DMS153 treated with DMSO at 0.1 percent for 48 hours (cell line): ENCODE measurements at regions not wholly inside any gene's neighbourhood (a gene's known extent, or its start where the extent isn't known, plus 50 kb on each side); places are given as distances from the start of the nearest gene placed in this dataset.

Experiments used
- DNase-seq: peaks from one replicate; lab custom pipeline; 2025; ENCODE audit not compliant: unreplicated experiment; lab: John Stamatoyannopoulos, UW

DNA sequence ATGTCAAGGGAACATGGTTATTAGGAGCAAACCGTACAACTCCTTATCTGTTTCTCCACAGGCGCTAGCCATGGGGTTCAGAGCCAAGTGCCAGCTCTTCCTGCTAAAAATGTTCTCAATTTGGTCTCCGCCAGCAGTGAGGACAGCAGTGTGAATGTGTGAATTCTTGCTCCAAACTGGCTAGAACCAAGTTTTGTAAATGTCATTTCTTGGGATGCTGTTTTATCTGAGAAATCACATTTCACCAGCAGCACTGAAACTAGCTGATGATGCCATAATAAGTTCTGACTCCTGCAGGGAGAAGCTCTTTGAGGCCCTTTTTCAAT lies 140.6 kb upstream of the LGALSL start:
- DNase-seq: no peak

DNA sequence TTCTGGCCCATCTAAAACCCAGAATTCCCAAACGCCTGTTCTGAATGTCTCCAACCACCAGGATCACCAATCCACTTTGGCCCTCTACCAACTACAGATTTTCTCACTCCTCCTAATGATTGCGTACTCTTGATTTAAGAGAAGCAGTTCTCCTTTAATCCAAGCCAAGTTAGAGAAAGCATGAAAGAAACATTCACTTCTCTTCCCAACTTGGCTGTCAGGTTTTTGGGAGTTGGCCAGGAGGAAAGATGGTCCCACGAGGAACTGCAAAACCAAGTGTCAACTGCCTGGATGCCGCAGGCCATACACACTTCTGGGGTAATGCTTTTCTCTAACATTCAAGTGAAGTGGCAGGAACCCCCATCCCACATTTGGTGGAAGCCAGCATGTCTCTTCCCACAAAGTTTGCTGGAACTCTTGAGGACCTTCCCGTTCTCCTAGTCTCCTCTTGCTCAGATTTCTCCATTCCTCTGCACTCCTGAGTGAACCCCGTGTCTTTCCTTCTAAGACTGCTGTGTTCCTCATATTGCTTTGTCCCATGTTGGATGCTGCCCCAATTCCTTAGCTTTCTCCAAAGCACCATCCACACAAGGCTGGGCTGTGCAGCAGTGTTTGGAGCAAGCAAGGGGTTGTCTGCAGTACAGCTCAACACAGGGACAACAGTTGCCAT lies 138.5 kb upstream of the LGALSL start:
- no peak for DNase-seq

DNA sequence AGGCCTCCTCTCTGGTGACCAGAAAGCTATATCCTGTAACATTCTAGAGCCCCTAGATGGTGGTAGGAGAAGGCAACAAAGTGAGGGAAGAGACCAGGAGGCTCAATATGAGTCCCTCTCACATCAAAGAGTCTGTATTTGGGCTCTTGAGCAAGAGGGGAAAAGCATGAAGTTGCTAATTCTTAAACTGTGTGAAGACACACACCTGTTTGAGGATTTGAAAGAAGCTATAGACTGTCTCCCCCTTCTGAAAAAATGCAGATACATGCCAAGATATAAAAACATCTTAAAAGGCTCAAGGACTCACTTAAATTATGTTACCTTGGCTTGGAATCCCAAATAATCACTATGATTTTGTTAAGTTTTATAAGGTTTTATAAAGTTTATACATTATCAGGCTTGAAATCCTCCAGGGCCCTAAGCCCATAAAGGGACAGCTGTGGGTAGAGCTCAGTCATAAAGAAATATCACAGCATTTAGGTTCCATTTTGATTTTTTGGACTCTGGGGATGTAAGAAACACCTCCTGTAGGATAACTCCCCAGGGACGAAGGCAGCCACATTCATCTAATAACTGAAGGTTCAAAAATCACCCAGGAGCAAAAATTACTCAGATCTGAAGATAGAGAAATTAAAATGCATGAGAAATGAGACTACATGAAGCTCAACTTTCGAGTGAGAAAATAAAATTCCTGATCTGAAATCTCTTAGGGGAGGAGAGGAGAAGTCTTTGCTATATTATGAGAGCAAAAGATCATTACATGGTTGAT lies 136.1 kb upstream of the LGALSL start:
- DNase-seq: no peak

DNA sequence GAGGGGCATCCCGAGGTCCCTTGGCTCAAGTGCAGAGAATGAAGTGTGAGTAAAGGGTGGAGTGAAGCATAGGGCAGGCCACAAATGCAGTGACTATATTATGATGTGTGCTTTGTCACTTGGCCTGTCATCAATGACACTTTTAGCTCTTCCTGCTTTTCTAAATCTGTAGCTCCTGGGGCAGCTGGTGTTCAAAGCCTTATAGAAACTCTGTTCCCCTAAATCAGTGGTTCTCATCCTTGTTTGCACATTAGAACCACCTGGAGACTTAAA lies 135.6 kb upstream of the LGALSL start:
- DNase-seq: no peak

DNA sequence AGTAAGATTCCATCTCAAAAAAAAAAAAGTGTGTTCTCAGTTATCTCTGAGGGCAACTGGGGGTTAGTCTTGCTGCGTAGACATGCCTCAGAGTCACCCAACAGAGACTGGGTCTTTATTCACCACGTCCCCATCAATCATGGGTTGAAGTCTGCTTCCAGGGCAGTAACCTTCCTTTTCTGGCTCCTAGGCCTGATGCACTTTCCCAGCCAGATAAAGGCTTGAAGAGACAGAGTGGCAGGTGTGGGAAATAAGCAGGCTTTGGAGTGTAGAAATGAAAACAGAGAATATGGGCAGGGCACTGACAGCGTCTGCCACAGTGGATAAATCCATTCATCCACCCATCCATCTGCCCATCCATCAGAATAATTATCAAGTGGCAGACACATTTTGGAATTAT lies 134.1 kb upstream of the LGALSL start:
- no peak for DNase-seq

DNA sequence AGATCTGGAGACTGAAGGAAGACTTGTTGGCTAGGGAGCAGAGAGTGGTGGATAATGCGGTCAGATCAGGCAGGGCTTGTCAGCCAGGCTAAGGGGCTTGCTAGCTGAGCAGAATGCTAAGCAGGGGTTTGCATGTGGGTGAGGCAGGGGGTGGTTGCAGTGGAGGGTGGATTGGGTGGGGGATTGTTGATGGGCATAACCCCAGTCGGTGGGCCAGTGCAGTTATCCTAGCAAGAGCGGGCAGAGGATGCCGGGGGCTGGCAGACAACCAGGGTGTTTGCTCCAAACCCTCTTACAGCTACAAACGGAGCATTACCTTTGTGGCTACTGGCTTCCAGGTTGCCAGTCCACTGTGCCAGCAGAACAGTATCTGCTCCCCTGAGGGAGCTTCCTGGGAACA lies 131.5 kb upstream of the LGALSL start:
- no peak for DNase-seq

DNA sequence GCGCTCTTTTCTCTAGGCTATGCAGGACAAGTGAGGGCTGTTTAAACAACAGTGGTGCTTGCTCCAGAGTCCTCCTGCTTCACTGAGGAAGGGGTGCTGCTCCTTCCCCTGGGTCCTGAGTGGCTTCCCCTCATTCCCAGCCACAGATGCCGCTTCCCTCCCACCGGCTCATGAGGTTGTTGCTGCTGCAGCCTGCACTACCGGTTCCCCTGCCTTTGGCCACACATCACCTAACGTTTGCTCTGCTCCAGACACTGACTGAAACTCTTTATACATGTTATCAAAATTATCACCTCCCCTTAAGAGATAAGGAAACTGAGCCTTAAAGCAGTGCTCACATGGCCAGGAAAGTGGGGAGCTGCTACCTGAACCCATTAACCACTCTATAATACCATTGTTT lies 130.8 kb upstream of the LGALSL start:
- DNase-seq: no peak

DNA sequence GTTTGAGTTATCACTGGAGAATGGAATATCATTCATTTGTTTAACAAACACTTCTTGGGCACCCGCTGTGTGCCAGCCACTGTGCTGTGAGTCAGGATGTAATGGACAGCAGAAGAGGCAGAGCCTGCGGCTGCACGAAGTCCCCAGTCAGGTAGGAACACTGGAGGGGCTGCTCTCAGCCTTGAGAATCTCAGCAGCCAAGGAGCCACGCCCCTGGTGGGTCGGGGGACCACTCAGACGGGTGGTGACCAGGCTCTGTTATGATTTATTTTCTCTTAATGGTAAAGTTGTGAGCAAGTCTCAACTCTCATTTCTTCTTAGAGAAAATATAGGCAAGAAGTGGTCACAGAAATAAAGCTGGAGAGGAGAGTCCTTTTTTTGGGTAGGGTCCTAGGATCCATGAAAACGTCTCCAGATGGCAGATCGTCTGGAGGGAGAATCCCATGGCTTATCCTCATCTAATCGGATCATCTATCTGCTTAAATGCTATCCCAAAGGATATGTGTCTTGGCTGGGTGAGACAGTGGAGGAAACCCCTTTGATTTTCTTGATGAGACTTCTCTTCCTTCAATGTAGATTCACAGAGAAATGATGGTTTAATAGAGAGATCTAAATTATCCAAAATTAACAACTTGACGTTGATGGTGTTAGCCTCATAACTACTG lies 129.1 kb upstream of the LGALSL start:
- no peak for DNase-seq

DNA sequence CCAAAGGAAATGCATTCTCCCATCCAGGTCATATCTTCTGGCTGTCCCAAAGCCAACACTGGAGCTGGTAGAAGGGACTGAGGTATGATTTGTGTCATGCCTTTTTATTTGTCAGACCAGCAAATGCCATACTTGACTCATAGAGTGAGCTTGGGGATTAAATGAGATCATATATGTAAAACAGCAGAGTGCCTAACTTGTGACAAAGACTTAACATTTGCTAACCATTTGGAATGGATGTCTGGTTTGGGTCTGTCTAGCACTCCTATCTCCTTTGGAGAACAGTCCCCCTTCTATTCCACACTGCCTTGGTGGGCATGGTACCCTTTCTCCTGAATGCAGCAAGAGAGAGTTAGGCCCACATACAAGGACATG lies 128.5 kb upstream of the LGALSL start:
- no peak for DNase-seq

DNA sequence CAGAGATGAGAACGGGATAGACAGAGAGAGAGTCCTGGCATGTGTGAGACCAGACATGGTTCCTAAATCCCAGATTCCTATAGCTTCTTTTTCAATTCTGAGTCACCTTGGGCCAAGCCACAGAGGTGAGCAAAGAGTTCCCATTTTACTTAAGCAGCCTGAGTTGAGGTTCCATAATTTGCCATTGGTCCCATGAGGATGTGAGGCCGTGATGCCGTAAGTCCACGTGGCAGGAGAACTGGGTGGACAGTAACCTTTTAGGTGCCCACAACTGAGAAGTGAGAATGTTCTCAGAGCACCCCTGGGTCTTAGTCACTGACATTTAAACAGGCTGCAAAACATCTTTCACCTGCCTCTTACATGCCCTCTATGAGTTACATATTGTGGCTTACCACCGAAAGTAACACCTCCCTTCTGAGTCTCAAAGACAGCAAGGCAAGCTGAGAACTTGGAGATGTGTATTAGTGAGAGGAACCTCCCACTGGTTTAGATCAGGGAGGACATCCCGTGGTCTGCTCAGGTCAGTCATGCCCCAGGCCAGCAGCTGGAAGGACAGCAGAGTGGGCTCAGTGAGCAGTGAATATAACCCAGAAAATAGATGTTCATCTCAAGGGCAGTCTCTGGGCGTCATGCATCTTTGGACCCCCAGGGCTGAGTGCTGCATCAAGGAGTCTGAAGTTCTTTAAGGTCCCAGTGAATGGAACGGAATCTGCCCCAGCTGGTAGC lies 127.9 kb upstream of the LGALSL start:
- no peak for DNase-seq

DNA sequence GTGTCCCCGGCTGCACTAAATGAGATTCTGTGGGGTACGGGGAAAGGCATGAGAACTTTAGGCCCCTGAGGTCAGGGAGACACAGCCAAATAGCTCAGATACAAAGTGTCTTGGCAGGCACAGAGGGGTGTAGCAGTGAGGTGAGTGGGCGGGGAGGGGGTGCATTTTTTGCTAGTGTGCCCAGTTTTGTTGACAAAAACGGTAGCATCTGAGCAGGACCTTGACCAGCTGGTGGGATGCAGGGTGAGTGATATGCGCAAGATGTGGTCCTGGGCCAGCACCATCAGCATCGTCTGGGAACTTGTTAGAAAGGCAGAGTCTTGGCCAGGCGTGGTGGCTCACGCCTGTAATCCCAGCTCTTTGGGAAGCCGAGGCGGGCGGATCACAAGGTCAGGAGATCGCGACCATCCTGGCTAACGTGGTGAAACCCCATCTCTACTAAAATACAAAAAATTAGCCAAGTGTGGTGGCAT lies 127.3 kb upstream of the LGALSL start:
- no peak for DNase-seq

DNA sequence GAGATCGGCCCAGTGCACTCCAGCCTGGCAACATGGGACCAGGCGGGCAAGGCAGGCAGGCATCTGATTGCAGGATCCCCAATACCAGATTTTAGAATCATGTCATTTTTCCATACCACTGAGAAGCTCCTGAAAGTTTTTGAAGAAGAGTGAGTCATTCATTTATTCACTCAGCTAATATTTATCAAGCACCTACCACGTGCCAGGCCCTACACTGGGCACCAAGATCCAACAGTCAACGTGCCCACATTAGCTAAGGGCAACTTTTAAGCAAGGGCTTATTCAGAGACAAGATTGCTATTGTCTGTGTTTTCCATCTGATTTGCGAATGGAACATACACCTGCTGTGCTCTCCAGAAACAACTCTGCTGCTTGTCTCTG lies 126.8 kb upstream of the LGALSL start:
- no peak for DNase-seq

DNA sequence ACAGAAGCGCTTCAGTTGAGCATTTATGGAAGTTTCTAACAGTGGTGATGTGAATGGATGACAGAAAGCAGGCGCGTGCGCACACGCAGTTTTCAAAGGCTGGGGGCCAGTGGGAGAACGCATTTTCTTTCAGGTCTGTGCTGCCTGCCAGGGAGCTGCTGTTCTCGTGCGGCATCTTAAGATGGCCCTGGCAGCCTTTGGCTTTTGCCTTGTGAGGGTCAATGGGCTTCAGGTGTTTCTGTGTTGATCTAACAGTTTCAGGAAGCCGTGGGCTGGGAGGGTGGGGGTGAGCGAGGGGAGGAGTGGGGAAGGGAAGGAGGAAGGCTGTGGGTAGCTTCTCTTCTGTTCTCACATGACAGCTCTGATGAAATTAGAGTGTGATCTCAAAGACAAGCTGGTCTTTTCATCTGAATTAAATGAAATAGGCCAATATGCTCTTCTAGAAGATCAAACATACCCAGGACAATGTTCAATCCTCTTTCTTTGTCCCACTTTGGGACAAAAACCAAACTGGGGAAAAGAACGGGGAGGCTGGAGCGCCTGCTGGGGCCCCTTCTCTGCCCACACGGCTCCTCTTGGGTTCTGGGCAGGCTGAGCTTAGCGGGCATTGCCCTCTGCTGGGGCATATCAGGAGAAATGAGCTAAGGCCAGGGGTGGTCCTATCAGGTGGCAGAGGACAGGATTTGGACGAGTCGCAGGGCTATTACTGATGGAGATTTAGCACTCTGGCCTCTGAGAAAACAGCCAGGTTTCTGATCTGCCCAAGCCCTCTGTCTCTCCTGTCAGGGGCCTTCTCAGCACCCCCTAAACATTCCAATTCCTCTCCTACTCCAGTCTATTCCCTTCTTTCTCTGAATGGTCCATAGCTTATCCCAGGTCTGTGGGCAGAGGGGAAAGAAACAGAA lies 126.2 kb upstream of the LGALSL start:
- DNase-seq: peak; percentile 31

DNA sequence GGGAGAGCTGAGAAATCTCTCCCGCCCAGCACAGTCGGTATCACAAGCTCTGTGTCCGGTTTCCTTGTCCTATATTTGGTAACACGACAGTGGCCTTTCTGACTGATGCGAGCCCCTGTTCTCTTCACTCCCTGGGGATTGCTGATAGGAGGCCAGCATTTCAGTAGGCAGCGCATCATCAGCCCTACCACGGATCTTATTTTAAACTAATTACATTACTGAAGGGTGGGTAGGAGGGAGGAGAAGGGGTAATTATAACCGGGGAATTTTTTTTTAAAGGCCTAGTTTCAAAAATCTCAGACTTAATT lies 125.6 kb upstream of the LGALSL start:
- no peak for DNase-seq

DNA sequence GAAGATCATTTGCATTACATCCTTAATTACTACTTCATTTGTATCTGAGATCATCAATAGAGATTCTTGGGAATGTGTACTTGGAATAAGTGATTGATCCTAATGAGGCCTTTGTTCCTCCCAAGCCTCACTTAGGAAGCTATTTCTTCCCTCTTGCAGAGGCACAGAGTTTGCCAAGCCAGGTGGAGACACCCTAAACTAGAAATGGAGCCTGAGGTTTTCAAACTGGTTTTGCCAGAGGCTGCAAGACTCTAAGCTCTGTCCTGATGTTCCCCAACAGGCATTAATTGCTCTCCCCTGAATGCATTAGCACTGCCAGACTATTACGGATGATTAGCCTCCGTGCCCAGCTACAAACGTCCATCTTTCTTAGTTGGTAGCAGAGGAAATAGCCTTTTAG lies 125.2 kb upstream of the LGALSL start:
- DNase-seq: no peak

DNA sequence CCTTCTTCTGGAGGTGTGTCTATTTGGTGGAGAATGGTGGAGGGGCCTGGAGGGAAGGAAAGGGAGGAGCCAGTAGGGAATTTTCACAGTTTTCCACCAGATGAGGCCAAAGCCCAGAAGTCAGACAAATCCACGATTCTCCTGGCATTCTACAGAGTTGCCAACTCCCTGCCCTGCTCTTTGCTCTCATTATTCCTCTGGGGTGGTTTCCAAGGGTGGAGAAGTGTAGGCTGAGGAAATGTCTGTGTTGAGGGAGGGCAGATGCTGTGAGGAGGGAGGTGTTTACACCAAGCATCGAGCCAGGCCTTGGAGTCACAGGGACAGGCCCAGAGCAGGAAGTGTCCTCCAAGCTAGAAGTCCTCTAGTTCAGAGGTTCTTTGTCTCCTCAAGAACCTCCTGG lies 124.1 kb upstream of the LGALSL start:
- no peak for DNase-seq

DNA sequence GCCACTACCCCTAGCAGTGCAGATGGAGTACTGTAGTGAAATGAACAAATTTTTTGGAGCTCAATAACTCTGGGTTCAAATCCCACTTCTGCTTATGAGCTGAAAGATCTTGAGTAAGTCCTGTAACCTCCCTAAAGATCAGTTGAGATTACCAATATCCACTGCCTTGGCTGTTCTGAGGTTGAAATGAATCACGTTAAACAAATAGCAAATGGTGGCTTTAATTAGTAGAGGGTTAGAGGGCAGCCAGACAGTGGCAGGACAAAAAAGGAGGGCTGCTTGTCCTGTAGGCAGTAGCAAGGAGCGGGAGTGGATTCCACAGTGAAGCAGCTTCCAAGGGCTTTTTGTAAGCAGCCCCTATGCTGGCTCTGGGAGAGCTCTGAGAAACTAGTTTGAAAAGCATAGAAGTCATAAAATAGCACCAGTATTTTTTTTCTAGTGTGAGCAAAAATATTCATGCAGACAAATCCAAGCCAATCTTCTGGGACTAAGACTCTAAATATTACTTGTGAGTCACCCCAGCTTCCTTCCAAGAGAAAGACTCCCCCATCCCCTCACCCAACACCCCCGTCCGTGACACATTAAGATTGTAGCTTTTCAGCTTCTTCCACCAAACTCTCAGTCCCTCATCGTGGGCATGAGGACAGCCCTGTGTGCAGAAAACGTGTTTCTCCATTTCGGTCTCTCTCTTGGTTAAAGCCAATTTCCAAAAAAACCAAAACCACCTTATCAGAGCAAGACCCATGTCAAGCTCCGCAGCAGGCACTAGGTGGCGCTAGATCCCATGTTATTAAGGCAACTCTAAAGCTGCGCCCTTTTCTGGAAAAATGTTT lies 123.5 kb upstream of the LGALSL start:
- DNase-seq: peak; percentile 89

DNA sequence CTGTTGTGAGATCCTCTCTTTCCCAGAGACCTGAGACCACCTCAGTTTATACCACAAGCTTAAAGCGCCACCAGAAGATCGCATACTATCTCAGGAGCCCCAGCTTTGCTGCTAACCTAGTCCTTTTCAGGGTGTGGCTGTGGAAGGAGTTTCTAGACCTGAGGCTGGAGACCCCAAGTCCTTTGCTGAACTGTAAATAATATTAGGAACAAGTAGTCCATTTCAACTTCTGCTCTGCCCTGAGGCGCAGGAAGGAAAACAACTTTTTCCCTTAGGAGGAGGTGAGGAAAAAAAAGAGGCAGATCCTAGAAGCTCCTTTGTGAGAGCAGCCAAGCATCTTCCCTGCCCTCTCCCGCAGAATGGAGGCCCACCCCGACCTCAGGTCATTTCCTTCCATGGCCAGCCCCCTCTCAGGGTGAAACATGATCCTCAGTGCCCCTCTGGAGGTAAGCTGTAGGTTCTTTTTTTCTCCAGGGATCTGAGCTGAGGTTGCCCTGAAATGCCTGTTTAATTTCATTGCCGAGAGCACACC lies 122.8 kb upstream of the LGALSL start:
- no peak for DNase-seq

DNA sequence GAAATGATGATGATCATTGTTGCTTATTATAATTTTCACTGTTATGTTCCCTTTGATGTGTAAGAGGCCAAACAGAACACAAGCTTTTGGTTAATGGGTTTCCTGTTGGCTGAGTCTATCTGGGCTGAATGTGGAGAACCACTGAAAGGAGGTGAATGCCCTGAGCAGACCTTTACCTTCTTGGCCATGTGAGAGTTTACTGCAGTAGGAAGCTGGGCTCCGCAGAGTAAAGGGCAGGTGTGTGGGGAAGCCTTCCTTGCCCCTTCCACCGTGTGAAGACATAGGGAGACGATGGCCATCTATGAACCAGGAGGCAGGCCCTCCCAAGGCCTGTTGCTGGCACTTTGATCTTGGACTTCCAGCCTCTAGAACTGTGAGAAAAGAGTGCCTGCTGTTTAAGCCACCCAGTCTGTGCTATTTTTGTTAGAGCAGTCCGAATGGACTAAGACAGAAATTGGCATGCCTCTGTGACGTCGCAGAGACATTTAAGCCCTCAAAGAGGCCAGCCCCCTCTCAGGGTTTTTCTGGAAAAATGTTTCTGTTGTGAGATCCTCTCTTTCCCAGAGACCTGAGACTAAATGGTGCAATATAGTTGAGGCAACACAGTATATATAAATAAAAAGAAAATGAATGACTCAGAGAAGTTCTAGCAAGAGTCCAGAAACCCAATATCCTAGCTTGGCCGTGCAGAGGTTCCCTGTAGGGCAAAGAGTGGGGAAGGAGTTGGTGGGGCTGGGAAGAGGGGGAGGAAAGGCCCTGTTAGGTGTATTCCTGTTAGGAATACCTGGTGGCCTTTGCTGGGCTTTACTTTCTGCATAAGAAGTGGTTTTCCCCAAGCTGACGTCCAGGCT lies 121.9 kb upstream of the LGALSL start:
- DNase-seq: no peak
